ENCODE measurements at regions not wholly inside any gene's neighbourhood (a gene's known extent, or its start where the extent isn't known, plus 50 kb on each side); places are given as distances from the start of the nearest gene placed in this dataset.

GRCh38 chr10:3008518-3009195, 58.7 kb upstream of the PFKP start:
- TF ChIP-seq JUN (CRISPR knock-in tag; IDR thresholded peaks at IDR 0.05): no peak
- TF ChIP-seq E2F4 (CRISPR knock-in tag; IDR thresholded peaks at IDR 0.05; ENCODE audit: borderline replicate concordance, low read depth): no peak
- no peak for TF ChIP-seq CTCF (IDR thresholded peaks at IDR 0.05)
- TF ChIP-seq TCF7 (CRISPR knock-in tag; IDR thresholded peaks at IDR 0.05; ENCODE audit: low read depth): no peak
- no peak for TF ChIP-seq ATF6 (CRISPR knock-in tag; IDR thresholded peaks at IDR 0.05)
- no peak for TF ChIP-seq FOXJ3 (CRISPR knock-in tag; IDR thresholded peaks at IDR 0.05; ENCODE audit: borderline replicate concordance)
- TF ChIP-seq TEAD4 (CRISPR knock-in tag; IDR thresholded peaks at IDR 0.05): no peak
- no peak for TF ChIP-seq NFYB (CRISPR knock-in tag; conservative IDR thresholded peaks at IDR 0.05; ENCODE audit: low read depth)
- TF ChIP-seq GABPB1 (CRISPR knock-in tag; IDR thresholded peaks at IDR 0.05): no peak
- no peak for TF ChIP-seq ELF4 (CRISPR knock-in tag; IDR thresholded peaks at IDR 0.05; ENCODE audit: low read depth)
